H1 (cell line): ENCODE measurements at regions not wholly inside any gene's neighbourhood (a gene's known extent, or its start where the extent isn't known, plus 50 kb on each side); places are given as distances from the start of the nearest gene placed in this dataset.

ENCODE experiments used
- CTCF ChIA-PET: fragments of 300-600 bp; sonication (Branson Sonifier 250); formaldehyde crosslinking; loops from one replicate; lab custom pipeline; 2021; ENCODE audit not compliant: partially characterized antibody; lab: Charles Lee
- POLR2A ChIA-PET: fragments of 300-600 bp; sonication (Branson Sonifier 250); formaldehyde crosslinking; loops from one replicate; lab custom pipeline; 2021; ENCODE audit warnings: inconsistent platforms; ENCODE audit not compliant: partially characterized antibody; lab: Charles Lee
- DNase-seq, 2 experiments: peaks; one replicate each; pipeline versions ENCODE4 v3.0.0 to v3.0.0-alpha.2; 2010 to 2022; ENCODE audit warnings: low spot score in 2 of 2, low read depth in 1 of 2, mixed read lengths in 1 of 2
- FAIRE-seq: peaks from 2 replicates; lab custom pipeline; 2011; peaks lifted over from hg19 to GRCh38; lab: Jason Lieb, UNC
- H2AFZ ChIP-seq: 2 replicates; pipeline ENCODE4 v1.8.1; 2012; ENCODE audit warnings: low read length, inconsistent platforms
- H2AK5ac ChIP-seq: 2 replicates; pipeline ENCODE4 v1.6.1; 2013; ENCODE audit warnings: low read depth, low read length
- H2BK120ac ChIP-seq: replicated peaks from 2 replicates; pipeline ENCODE3; 2013; ENCODE audit warnings: low read depth, low read length, inconsistent platforms
- H2BK12ac ChIP-seq: 2 replicates; pipeline ENCODE4 v1.6.1; 2013; ENCODE audit warnings: low read depth, low read length
- H2BK15ac ChIP-seq: 2 replicates; pipeline ENCODE4 v1.6.1; 2013; ENCODE audit warnings: low read length
- H2BK20ac ChIP-seq: 2 replicates; pipeline ENCODE4 v1.6.1; 2013; ENCODE audit warnings: low read length
- H2BK5ac ChIP-seq: 2 replicates; pipeline ENCODE4 v1.6.1; 2013; ENCODE audit warnings: low read depth, low read length
- H3K14ac ChIP-seq: 2 replicates; pipeline ENCODE4 v1.6.1; 2013; ENCODE audit warnings: inconsistent platforms; ENCODE audit not compliant: insufficient read length
- H3K18ac ChIP-seq: 2 replicates; pipeline ENCODE4 v1.6.1; 2013; ENCODE audit warnings: low read length; ENCODE audit errors: extremely low read depth
- H3K23ac ChIP-seq: 2 replicates; pipeline ENCODE4 v1.6.1; 2013; ENCODE audit warnings: inconsistent platforms; ENCODE audit not compliant: insufficient read length
- H3K23me2 ChIP-seq: 2 replicates; pipeline ENCODE4 v1.6.1; 2013; ENCODE audit warnings: low read depth, low read length
- H3K27ac ChIP-seq: 2 replicates; pipeline ENCODE4 v1.6.1; 2011; ENCODE audit warnings: low read depth, low read length, inconsistent platforms
- H3K27me3 ChIP-seq, 4 experiments: replicated peaks in 1 of 4; 1 replicate in 1 of 4; 2 replicates in 3 of 4; pipeline versions ENCODE4 v1.6.1 to v1.8.1; 2011 to 2013; ENCODE audit warnings: low read length in 3 of 4, mild to moderate bottlenecking in 3 of 4, inconsistent platforms in 2 of 4, mixed read lengths in 2 of 4, moderate library complexity in 1 of 4; ENCODE audit not compliant: control insufficient read depth in 3 of 4, insufficient read depth in 3 of 4; ENCODE audit errors: extremely low read depth in 1 of 4
- H3K36me3 ChIP-seq, 4 experiments: 2 replicates each; pipeline versions ENCODE4 v1.6.1 to v1.8.1; 2011 to 2013; ENCODE audit warnings: mild to moderate bottlenecking in 4 of 4, low read length in 3 of 4, moderate library complexity in 2 of 4, control low read depth in 1 of 4, inconsistent platforms in 1 of 4; ENCODE audit not compliant: insufficient read depth in 4 of 4, control insufficient read depth in 2 of 4
- H3K4ac ChIP-seq: replicated peaks from 2 replicates; pipeline ENCODE3; 2013; ENCODE audit warnings: low read length, low read depth, mixed read lengths, inconsistent platforms; ENCODE audit not compliant: insufficient read length
- H3K4me1 ChIP-seq, 4 experiments: replicated peaks in 1 of 4; 1 replicate in 1 of 4; 2 replicates in 3 of 4; pipeline versions ENCODE4 v1.6.1 to v1.8.1; 2011 to 2013; ENCODE audit warnings: low read length in 3 of 4, inconsistent platforms in 2 of 4, mixed read lengths in 1 of 4; ENCODE audit not compliant: insufficient read depth in 4 of 4, control insufficient read depth in 3 of 4
- H3K4me2 ChIP-seq, 2 experiments: 2 replicates each; pipeline versions ENCODE4 v1.6.1 to v1.8.1; 2011 to 2013; ENCODE audit warnings: low read depth in 2 of 2, low read length in 2 of 2, control low read depth in 1 of 2, inconsistent platforms in 1 of 2, mild to moderate bottlenecking in 1 of 2; ENCODE audit not compliant: insufficient read depth in 1 of 2
- H3K4me3 ChIP-seq, 4 experiments: fragments of 200-600, 300-600 bp in 1 of 4; sonication (generic), shearing (Covaris generic), sonication (Bioruptor Twin) in 1 of 4; 2 replicates each; pipeline versions ENCODE4 v1.5.1 to v1.8.1; 2011 to 2016; ENCODE audit warnings: low read length in 4 of 4, low read depth in 3 of 4, control low read depth in 2 of 4, inconsistent platforms in 2 of 4, mild to moderate bottlenecking in 2 of 4, mixed read lengths in 1 of 4, moderate library complexity in 1 of 4; ENCODE audit not compliant: insufficient read depth in 2 of 4; ENCODE audit errors: extremely low read depth in 1 of 4
- H3K56ac ChIP-seq: replicated peaks from 2 replicates; pipeline ENCODE3; 2013; ENCODE audit warnings: low read depth, mild to moderate bottlenecking, mixed read lengths, low read length, inconsistent platforms; ENCODE audit not compliant: insufficient read length
- H3K79me1 ChIP-seq: 2 replicates; pipeline ENCODE4 v1.6.1; 2013; ENCODE audit warnings: low read depth, low read length, control low read depth
- H3K79me2 ChIP-seq, 2 experiments: 2 replicates each; pipeline versions ENCODE4 v1.6.1 to v1.8.1; 2012 to 2013; ENCODE audit warnings: low read length in 2 of 2, mild to moderate bottlenecking in 2 of 2, inconsistent platforms in 1 of 2; ENCODE audit not compliant: insufficient read depth in 2 of 2, control insufficient read depth in 1 of 2
- H3K9ac ChIP-seq, 4 experiments: replicated peaks in 1 of 4; 1 replicate in 1 of 4; 2 replicates in 3 of 4; pipeline versions ENCODE4 v1.6.1 to v1.8.1; 2011 to 2013; ENCODE audit warnings: low read depth in 3 of 4, low read length in 3 of 4, control low read depth in 2 of 4, mild to moderate bottlenecking in 2 of 4, moderate library complexity in 2 of 4, inconsistent platforms in 1 of 4; ENCODE audit errors: extremely low read depth in 1 of 4
- H3K9me3 ChIP-seq, 2 experiments: 2 replicates each; pipeline versions ENCODE4 v1.6.1 to v1.8.1; 2012 to 2013; ENCODE audit warnings: mild to moderate bottlenecking in 2 of 2, moderate library complexity in 2 of 2, control low read depth in 1 of 2, inconsistent platforms in 1 of 2, low read depth in 1 of 2, low read length in 1 of 2, mixed read lengths in 1 of 2; ENCODE audit not compliant: insufficient read depth in 2 of 2
- H4K20me1 ChIP-seq, 2 experiments: replicated peaks in 1 of 2; 2 replicates each; pipeline versions ENCODE3 to v1.8.1; 2011 to 2013; ENCODE audit warnings: inconsistent platforms in 2 of 2, low read length in 2 of 2, mild to moderate bottlenecking in 1 of 2; ENCODE audit not compliant: insufficient read depth in 2 of 2, control insufficient read depth in 1 of 2
- H4K5ac ChIP-seq: 2 replicates; pipeline ENCODE4 v1.6.1; 2013; ENCODE audit warnings: low read length, low read depth, mixed read lengths, inconsistent platforms; ENCODE audit not compliant: insufficient read length
- H4K8ac ChIP-seq: 2 replicates; pipeline ENCODE4 v1.8.0; 2013; ENCODE audit warnings: mild to moderate bottlenecking, moderate library complexity, low read length, inconsistent platforms; ENCODE audit not compliant: insufficient read depth; ENCODE audit errors: extremely low read depth
- H4K91ac ChIP-seq: replicated peaks from 2 replicates; pipeline ENCODE3; 2013; ENCODE audit warnings: low read length, mixed read lengths, inconsistent platforms; ENCODE audit not compliant: insufficient read length
- BCL11A ChIP-seq, 2 experiments: IDR thresholded peaks; one replicate each; pipeline ENCODE4 v1.6.1; 2011; ENCODE audit warnings: low read depth in 2 of 2, low read length in 2 of 2, mild to moderate bottlenecking in 2 of 2
- CBX5 ChIP-seq: fragments of 300-800, 300-1000 bp; sonication (generic); IDR thresholded peaks from 2 replicates; pipeline ENCODE4 v1.7.1; 2016; ENCODE audit warnings: antibody characterized with exemption, low read length, low read depth
- CHD1 ChIP-seq: IDR thresholded peaks from 2 replicates; pipeline ENCODE4 v1.6.1; 2012; ENCODE audit warnings: low read depth, low read length, improper control_type of control experiment
- HDAC6 ChIP-seq: IDR thresholded peaks from one replicate; pipeline ENCODE4 v1.7.1; 2012; ENCODE audit warnings: low read depth, mild to moderate bottlenecking, inconsistent platforms, low read length, moderate library complexity
- PHF8 ChIP-seq: fragments of 200-600 bp; sonication (generic); conservative IDR thresholded peaks from 2 replicates; pipeline ENCODE4 v1.7.1; 2012; ENCODE audit warnings: low read depth, mild to moderate bottlenecking, inconsistent platforms, low read length, moderate library complexity
- POLR2A ChIP-seq, 2 experiments: IDR thresholded peaks; 1 replicate in 1 of 2; 2 replicates in 1 of 2; pipeline ENCODE4 v1.6.1; 2011; ENCODE audit warnings: low read depth in 2 of 2, low read length in 2 of 2, mild to moderate bottlenecking in 2 of 2; ENCODE audit errors: control extremely low read depth in 1 of 2
- RAD21 ChIP-seq, 2 experiments: IDR thresholded peaks in 1 of 2; conservative IDR thresholded peaks in 1 of 2; 2 replicates each; pipeline ENCODE4 v1.6.1; 2011; ENCODE audit warnings: low read depth in 2 of 2, low read length in 2 of 2, improper control_type of control experiment in 1 of 2, inconsistent platforms in 1 of 2, mild to moderate bottlenecking in 1 of 2, moderate library complexity in 1 of 2
- TBP ChIP-seq: IDR thresholded peaks from 2 replicates; pipeline ENCODE4 v1.6.1; 2011; ENCODE audit warnings: low read depth, low read length, improper control_type of control experiment
- WGBS, 2 experiments: shearing (Covaris generic) in 1 of 2; methylation state at CpG; one replicate each; pipeline versions ENCODE4 v1.1.6 to v1.1.7; 2013 to 2015; ENCODE audit warnings: low lambda C conversion rate in 2 of 2, mixed read lengths in 2 of 2, inconsistent platforms in 1 of 2, low coverage in 1 of 2, missing lambda C conversion rate in 1 of 2; ENCODE audit not compliant: insufficient replicate concordance in 2 of 2, insufficient coverage in 1 of 2, insufficient read length in 1 of 2; ENCODE audit errors: extremely low coverage in 1 of 2, missing lambda C conversion rate in 1 of 2; 5-methylcytosine and 5-hydroxymethylcytosine counted together
- TF ChIP-seq, protein P1 (sequence below), 3 experiments: IDR thresholded peaks; 1 replicate in 2 of 3; 2 replicates in 1 of 3; pipeline versions ENCODE4 v1.5.1 to v1.6.1; 2011; ENCODE audit warnings: low read length in 3 of 3, mild to moderate bottlenecking in 3 of 3, inconsistent platforms in 2 of 3, low read depth in 1 of 3, moderate library complexity in 1 of 3; ENCODE audit not compliant: insufficient read depth in 1 of 3; ENCODE audit errors: control extremely low read depth in 1 of 3
- TF ChIP-seq, protein P2 (sequence below): IDR thresholded peaks from 2 replicates; pipeline ENCODE4 v1.6.1; 2012; ENCODE audit warnings: low read length, inconsistent platforms

DNA sequence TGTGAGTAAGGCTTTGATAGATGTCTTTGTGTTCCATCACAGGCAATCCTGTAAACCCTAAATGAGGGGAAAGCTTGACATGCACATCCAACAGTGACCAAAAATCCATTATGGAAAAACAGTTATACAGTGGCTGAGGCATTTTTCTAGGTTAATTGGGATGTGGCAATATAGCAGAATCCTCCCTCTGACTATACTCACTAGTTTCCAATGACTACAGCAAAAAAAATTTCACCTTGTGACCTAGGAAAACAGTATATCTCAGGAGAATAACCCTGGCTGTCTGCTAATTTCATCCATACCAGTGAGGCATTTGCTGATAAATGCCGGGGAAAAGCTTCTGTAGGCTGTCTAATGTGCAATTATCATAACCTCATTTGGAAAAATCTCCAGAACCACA, 49.9 kb upstream of the SNCAIP start:
- Histone ChIP-seq H3K27me3 (no peaks in the 10 kb centered on the region), H3K56ac (no peak overlapping the region), H3K79me2 (no peaks in the 10 kb centered on the region), H3K9me3 (no peaks in the 10 kb centered on the region), H3K79me1 (no peaks in the 10 kb centered on the region), H4K5ac (no peak overlapping the region), H4K20me1 (no peaks in the 10 kb centered on the region), H3K4me1 (peaks cover 0 to 3% (median 0%) of the 10 kb centered on the region in 4 experiments; a peak in 1 of 7 replicates), H3K18ac (no peak overlapping the region), H3K9ac (no peak overlapping the region), H2BK5ac (no peak overlapping the region), H3K23ac (no peak overlapping the region), H3K27ac (no peak overlapping the region), H4K91ac (no peak overlapping the region), H2BK15ac (no peak overlapping the region), H2BK12ac (no peak overlapping the region)
- no peak for DNase-seq
- POLR2A ChIA-PET, result no interaction called here
- 86% methylated on average over 1 of the region's 1 CpG; no CpG with 5 or more reads in 1 of the 2 experiments for WGBS, 2 experiments
- no peak for TF ChIP-seq CHD1
- no peak for TF ChIP-seq PHF8
- TF ChIP-seq RAD21 (IDR thresholded peaks at IDR 0.05 in 1 of 2, conservative IDR thresholded peaks at IDR 0.05 in 1 of 2; ENCODE audit: low read depth in 2 of 2, low read length in 2 of 2), result no peak
- TF ChIP-seq HDAC6, result no peak
- no peak for TF ChIP-seq CBX5
- TF ChIP-seq BCL11A (IDR thresholded peaks at IDR 0.05; ENCODE audit: low read depth in 2 of 2, low read length in 2 of 2), result no peak
- no peak for TF ChIP-seq POLR2A (IDR thresholded peaks at IDR 0.05; ENCODE audit: control extremely low read depth in 1 of 2, low read depth in 2 of 2, low read length in 2 of 2)
- no peak for TF ChIP-seq TBP
- TF ChIP-seq, protein P1, sequence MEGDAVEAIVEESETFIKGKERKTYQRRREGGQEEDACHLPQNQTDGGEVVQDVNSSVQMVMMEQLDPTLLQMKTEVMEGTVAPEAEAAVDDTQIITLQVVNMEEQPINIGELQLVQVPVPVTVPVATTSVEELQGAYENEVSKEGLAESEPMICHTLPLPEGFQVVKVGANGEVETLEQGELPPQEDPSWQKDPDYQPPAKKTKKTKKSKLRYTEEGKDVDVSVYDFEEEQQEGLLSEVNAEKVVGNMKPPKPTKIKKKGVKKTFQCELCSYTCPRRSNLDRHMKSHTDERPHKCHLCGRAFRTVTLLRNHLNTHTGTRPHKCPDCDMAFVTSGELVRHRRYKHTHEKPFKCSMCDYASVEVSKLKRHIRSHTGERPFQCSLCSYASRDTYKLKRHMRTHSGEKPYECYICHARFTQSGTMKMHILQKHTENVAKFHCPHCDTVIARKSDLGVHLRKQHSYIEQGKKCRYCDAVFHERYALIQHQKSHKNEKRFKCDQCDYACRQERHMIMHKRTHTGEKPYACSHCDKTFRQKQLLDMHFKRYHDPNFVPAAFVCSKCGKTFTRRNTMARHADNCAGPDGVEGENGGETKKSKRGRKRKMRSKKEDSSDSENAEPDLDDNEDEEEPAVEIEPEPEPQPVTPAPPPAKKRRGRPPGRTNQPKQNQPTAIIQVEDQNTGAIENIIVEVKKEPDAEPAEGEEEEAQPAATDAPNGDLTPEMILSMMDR (IDR thresholded peaks at IDR 0.05; ENCODE audit: control extremely low read depth in 1 of 3, insufficient read depth in 1 of 3, low read depth in 1 of 3, low read length in 3 of 3), result no peak
- TF ChIP-seq, protein P2, sequence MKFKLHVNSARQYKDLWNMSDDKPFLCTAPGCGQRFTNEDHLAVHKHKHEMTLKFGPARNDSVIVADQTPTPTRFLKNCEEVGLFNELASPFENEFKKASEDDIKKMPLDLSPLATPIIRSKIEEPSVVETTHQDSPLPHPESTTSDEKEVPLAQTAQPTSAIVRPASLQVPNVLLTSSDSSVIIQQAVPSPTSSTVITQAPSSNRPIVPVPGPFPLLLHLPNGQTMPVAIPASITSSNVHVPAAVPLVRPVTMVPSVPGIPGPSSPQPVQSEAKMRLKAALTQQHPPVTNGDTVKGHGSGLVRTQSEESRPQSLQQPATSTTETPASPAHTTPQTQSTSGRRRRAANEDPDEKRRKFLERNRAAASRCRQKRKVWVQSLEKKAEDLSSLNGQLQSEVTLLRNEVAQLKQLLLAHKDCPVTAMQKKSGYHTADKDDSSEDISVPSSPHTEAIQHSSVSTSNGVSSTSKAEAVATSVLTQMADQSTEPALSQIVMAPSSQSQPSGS, result no peak
- TF ChIP-seq, all 59 proteins: peak for 0
- CTCF ChIA-PET, result interaction anchor here (1.6 kb wide), 1 partner anchor 40 kb away, joined by 3 read pairs; no protein-coding TSS in a partner anchor
- Histone ChIP-seq H4K8ac (no peak overlapping the region), H3K14ac (no peak overlapping the region), H3K4ac (no peak overlapping the region), H2AFZ (no peak overlapping the region), H3K4me2 (no peak overlapping the region), H2BK120ac (no peak overlapping the region), H3K4me3 (no peak overlapping the region), H2BK20ac (no peak overlapping the region), H3K23me2 (no peaks in the 10 kb centered on the region), H3K36me3 (no peaks in the 10 kb centered on the region), H2AK5ac (no peak overlapping the region)
- FAIRE-seq, result no peak
